ENCODE measurements at regions not wholly inside any gene's neighbourhood (a gene's known extent, or its start where the extent isn't known, plus 50 kb on each side); places are given as distances from the start of the nearest gene placed in this dataset.
"Not testable (repeated sequence)": the region's sequence is repeated elsewhere in the genome, so short reads cannot be mapped to it uniquely, and the experiment has no call there.

DNA sequence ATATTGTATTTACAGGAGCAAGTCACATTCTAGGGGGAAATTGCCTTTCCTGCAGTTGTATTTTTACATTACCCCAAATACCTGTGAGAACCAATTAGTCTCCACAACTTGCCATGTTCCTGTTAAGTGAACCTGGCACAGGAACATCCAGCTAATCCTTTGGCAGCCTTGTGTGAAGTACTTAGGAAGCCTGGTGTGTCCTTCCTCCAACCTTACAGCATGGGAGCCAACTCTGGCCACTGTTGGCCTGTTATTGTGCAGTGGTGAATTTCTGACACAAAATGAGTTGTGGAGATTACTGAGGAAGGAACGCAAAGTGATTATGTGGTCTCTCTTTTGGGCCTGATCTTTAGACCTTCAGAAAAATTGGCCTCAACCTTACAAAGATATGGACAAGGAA lies 238.0 kb upstream of the PITX2 start:
- DNase-seq (no peak), ATAC-seq (ENCODE audit: low read depth in 2 of 2) (no peak)
- H3K4me1 Mint-ChIP-seq: no peaks in the 10 kb centered on the region
- H3K36me3 Mint-ChIP-seq: no peaks in the 10 kb centered on the region
- H3K9me3 Mint-ChIP-seq: peaks cover 0 to 2% (median 0%) of the 10 kb centered on the region in 7 donors
- no peak overlapping the region for H3K4me3 Mint-ChIP-seq
- no peaks in the 10 kb centered on the region for H3K27me3 Mint-ChIP-seq
- no peak overlapping the region for H3K27ac Mint-ChIP-seq

DNA sequence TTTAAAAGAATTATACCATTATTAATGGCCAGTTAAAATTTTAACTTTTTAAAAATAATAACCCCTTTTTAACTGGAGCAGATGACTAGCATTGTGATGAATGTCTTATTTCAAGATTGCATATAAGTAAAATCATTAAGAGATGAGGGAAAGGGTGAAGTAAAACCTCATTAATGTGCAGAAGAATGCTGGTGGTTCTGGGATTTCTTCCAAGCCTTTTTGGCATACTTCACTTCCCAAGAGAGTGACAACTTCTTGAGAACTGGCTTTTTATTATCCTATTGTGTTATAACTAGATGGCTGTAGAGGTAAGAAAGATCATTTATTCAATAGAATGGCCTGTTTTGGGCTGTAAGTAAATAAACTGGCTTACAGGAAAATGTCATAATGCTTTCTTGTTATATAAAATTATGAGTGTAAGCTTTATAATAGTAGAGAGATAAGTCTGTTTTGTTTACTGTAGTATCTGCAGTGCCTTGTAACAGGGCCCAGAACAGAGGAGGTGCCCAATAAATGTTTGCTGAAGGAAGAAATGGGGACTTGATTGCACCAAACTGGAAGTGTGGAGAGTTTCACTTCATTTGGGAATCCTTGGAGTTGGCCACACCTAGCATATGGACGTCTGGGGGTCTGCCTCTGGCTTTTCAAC lies 242.9 kb upstream of the PITX2 start:
- DNase-seq (no peak), ATAC-seq (ENCODE audit: low read depth in 2 of 2) (no peak)
- Mint-ChIP-seq H3K9me3 (peaks cover 0 to 9% (median 0%) of the 10 kb centered on the region in 7 donors), H3K27ac (no peak overlapping the region), H3K36me3 (no peaks in the 10 kb centered on the region), H3K27me3 (no peaks in the 10 kb centered on the region), H3K4me3 (no peak overlapping the region), H3K4me1 (peaks cover 5 to 9% (median 6%) of the 10 kb centered on the region in 3 donors)

DNA sequence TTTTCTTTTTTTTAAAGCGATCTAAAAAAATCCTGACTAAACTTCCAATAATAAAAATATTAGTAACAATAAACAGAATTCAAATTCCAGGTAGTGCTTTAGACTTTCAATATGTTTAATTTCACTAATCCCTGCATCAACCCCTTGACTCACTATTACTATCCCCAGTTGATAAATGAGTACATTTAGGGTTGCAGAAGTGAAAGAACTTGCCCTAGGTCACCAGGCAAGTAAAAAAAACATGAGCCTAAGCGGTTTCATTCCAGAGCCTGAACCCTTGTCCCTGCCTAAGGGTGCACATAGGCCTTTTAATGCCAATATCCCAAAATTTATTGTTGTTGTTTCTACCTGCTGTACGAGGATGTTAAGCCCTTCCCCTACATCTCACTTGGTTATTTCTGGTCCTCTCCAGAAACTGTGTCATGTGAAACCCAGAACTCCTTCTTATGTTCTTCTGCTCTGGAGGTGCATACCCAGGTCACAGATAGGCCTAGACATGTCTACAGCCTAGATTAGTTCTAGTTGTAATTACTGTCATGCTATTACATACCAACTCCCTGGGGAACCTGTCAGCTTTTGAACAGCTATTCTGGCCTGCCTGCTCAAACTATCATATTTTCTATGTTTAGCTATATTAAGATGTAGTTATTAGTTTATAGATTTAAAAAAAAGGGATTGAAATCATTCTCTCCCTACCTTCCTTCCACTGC lies 244.5 kb upstream of the PITX2 start:
- DNase-seq: no peak
- ATAC-seq (ENCODE audit: low read depth in 2 of 2): no peak
- Mint-ChIP-seq H3K4me3 (no peak overlapping the region), H3K36me3 (no peaks in the 10 kb centered on the region), H3K27ac (no peak overlapping the region), H3K4me1 (peaks cover 5 to 9% (median 6%) of the 10 kb centered on the region in 3 donors), H3K9me3 (peaks cover 0 to 9% (median 0%) of the 10 kb centered on the region in 7 donors), H3K27me3 (no peaks in the 10 kb centered on the region)

DNA sequence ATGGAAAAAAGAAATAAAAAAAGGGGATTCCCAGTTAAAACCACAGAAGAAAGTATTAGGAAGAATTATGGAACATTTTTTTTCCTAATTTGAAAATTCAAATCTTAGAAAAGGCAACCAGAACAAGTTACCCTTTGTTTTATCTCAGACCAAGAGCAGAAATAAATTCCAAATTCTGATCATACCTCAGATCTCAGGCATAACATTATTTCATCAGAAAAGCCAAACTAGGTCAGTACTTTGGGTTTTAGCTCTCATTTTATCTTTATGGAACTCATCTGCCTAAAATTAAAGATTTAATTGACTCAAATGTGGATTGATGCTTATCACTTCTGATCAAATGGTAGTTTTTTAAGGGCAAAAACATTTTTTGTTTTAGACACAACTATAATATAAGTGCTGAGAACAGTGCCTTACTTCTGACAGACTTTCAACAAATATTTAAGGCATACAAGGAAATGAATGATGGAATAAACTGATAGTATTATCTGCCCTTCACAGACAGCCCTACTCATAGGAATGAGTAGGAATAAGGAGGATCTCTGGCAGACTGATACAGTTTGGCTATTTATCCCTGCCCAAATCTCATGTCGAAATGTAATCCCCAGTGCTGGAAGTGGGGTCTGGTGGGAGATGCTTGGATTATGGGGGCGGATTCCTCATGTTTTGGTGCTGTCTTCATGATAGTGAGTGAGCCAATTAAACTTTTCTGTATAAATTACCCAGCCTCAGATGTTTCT lies 245.3 kb upstream of the PITX2 start:
- peak overlapping the region in 1 of 6 donors; percentile 66 for H3K27ac Mint-ChIP-seq
- H3K4me1 Mint-ChIP-seq: peaks cover 5 to 9% (median 6%) of the 10 kb centered on the region in 3 donors

DNA sequence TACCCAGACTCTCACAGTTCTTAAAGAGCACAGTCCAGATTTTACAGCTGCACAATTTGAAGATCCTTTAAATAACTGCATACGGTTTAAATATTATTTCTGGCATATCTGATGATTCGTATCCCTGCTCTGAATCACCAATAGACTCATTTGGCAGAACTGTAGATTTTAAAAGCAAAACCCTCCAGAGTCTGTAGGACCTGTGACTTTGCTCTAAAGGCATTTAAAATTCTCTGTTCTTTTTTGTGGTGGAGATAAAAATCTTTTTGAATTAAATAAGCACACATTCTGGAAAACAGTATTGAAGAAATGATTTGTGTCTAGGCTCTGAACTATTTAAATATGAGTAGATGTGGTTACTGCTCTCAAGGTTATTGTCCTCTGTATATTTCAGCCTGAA lies 246.2 kb upstream of the PITX2 start:
- Mint-ChIP-seq H3K9me3 (peaks cover 0 to 9% (median 0%) of the 10 kb centered on the region in 7 donors), H3K4me1 (peaks cover 5 to 9% (median 6%) of the 10 kb centered on the region in 3 donors), H3K27me3 (no peaks in the 10 kb centered on the region), H3K27ac (no peak overlapping the region), H3K36me3 (no peaks in the 10 kb centered on the region), H3K4me3 (no peak overlapping the region)
- ATAC-seq (ENCODE audit: low read depth in 2 of 2) (no peak), DNase-seq (no peak)

More for the DNA sequence above, 245.3 kb upstream of the PITX2 start:
- Mint-ChIP-seq H3K36me3 (no peaks in the 10 kb centered on the region), H3K27me3 (no peaks in the 10 kb centered on the region), H3K9me3 (peaks cover 0 to 9% (median 0%) of the 10 kb centered on the region in 7 donors), H3K4me3 (no peak overlapping the region)
- ATAC-seq (ENCODE audit: low read depth in 2 of 2) (no peak), DNase-seq (no peak)

DNA sequence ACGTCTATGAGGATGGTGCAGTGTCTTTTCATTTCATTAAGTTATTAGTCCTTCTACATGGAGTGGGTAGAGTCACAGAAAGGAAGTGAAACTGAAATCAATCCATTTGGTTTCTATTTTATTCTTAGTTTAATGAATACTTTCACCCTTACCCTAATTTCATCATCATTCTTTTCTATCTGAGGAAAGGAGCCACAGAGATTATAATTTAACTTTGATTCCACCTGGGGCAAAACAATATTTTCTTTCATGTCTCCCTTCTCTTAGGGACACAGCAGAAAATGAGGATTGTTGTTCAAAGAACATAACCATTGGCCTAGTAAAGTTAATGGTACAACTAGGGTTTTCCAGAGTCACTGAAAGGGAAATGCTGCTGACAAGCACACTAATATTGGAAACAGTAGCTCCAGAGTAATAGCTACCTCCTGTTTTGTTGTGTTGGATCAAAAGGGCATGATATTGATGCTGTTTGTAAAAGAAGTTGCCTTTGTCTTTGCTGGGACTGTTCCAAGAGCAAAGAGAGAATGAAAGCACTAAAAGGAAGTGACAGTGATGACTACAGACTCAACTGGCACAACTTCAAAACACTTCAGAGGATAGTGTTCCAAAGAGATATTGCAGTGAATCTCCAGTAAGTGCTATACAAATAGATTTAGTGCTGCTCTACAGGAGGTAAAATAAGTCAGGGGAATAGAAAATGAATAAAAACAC lies 247.1 kb upstream of the PITX2 start:
- Mint-ChIP-seq H3K36me3 (no peaks in the 10 kb centered on the region), H3K27ac (no peak overlapping the region), H3K9me3 (peaks cover 0 to 9% (median 0%) of the 10 kb centered on the region in 7 donors), H3K27me3 (no peaks in the 10 kb centered on the region), H3K4me1 (peaks cover 5 to 9% (median 6%) of the 10 kb centered on the region in 3 donors), H3K4me3 (no peak overlapping the region)
- DNase-seq (no peak), ATAC-seq (ENCODE audit: low read depth in 2 of 2) (no peak)

DNA sequence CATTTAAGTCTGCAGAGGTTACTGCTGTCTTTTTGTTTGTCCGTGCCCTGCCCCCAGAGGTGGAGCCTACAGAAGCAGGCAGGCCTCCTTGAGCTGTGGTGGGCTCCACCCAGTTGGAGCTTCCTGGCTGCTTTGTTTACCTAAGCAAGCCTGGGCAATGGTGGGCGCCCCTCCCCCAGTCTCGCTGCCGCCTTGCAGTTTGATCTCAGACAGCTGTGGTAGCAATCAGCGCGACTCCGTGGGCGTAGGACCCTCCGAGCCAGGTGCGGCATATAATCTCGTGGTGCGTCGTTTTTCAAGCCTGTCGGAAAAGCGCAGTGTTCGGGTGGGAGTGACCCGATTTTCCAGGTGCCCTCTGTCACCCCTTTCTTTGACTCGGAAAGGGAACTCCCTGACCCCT lies 253.3 kb upstream of the PITX2 start:
- not testable (repeated sequence) for H3K4me1 Mint-ChIP-seq; H3K27me3 Mint-ChIP-seq; H3K9me3 Mint-ChIP-seq; H3K27ac Mint-ChIP-seq; ATAC-seq (ENCODE audit: low read depth in 2 of 2); H3K4me3 Mint-ChIP-seq; H3K36me3 Mint-ChIP-seq; DNase-seq

DNA sequence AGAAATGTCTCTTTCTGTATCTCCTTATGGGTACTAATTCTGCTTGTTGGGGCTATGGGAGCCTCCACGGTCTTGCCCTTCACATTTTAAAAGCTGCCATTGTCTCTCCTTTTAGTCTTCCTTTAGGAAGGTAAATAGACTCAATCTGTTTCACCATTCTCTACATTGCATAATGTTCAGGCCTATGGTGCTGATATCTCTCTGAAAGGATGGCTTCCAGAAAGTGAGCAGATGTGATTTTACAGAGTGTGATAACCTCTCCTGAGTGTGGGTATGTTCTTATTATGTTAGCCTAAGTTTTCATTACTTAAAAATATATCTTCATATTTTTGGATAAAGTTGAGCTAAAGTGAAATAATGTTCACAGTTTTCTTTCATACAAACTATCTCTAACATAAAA lies 254.0 kb upstream of the PITX2 start:
- no peaks in the 10 kb centered on the region for H3K36me3 Mint-ChIP-seq
- ATAC-seq (ENCODE audit: low read depth in 2 of 2) (no peak), DNase-seq (no peak)
- peak overlapping the region in 1 of 6 donors; percentile 25 for H3K27ac Mint-ChIP-seq
- H3K9me3 Mint-ChIP-seq: peaks cover 0 to 5% (median 3%) of the 10 kb centered on the region in 7 donors
- no peaks in the 10 kb centered on the region for H3K27me3 Mint-ChIP-seq
- H3K4me3 Mint-ChIP-seq: no peak overlapping the region
- no peaks in the 10 kb centered on the region for H3K4me1 Mint-ChIP-seq

DNA sequence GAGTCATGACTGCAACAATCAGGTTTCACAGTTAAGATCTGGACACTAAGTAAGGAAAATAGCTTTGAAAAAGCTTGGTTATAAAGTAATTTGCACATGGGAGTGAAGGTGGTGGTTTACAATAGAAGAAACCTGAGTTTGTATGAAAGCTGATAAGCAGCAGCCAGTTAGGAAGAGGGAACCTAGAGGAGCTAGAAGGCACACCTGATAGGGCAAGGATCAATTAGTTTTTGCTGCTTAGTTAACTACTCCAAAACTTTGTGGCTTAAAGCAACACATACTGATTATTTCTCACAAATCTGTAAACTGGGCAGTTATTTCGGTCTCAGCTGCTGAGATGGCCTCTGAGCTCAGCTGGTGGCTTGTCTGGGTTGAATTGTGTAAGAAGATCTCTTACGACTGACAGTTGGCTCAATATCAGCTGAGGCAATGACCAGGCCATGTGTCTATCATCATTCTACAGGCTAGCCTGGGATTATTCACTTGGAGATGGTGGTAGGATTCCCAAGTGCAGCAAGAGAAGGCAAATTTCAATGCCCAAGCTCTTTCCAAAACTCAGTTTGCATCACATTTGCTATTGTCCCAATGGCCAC lies 255.0 kb upstream of the PITX2 start:
- H3K4me3 Mint-ChIP-seq: no peak overlapping the region
- DNase-seq (no peak), ATAC-seq (ENCODE audit: low read depth in 2 of 2) (no peak)
- no peaks in the 10 kb centered on the region for H3K36me3 Mint-ChIP-seq
- H3K27me3 Mint-ChIP-seq: no peaks in the 10 kb centered on the region
- H3K9me3 Mint-ChIP-seq: peaks cover 0 to 5% (median 3%) of the 10 kb centered on the region in 7 donors
- no peaks in the 10 kb centered on the region for H3K4me1 Mint-ChIP-seq
- no peak overlapping the region for H3K27ac Mint-ChIP-seq

DNA sequence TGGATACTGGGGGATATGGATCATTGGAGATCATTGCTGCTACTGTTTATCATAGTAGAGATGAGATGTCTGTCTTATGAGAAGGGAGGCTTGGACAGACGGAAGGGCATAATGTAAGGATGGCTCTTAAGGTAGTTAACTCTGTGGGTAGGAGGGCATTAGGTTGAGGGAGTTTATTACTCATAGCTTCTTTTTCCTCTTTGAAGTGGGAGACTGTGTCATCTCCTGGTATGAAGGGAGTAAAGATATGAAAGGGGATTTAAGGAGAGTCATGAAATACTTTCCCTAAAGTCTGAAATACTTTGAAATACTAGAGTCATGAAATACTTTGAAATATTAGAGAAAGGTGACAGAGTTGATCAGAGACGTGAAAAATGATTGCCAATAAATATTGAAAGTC lies 255.5 kb upstream of the PITX2 start:
- H3K9me3 Mint-ChIP-seq: peaks cover 0 to 5% (median 3%) of the 10 kb centered on the region in 7 donors
- H3K27me3 Mint-ChIP-seq: no peaks in the 10 kb centered on the region
- no peaks in the 10 kb centered on the region for H3K36me3 Mint-ChIP-seq

DNA sequence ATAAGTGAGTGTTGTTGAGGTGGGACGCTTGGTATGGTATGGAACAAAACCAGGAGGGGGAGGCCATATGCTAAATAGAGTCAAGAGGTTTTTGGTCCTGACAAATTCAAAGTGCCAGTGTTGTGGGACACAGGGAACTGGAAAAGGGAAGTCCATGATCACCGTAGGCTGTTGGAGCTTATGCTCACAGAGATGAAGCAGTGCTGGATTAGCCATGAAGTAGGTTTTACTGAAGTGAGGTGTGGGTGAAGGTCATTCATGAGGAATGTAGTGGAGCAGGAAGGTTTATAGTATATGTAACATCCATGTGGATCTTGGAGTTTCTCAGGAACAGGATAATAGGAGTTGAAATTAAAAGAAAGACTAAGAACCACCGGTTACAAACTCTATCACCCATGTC lies 256.1 kb upstream of the PITX2 start:
- H3K9me3 Mint-ChIP-seq: peaks cover 0 to 5% (median 3%) of the 10 kb centered on the region in 7 donors
- no peak for ATAC-seq (ENCODE audit: low read depth in 2 of 2)
- no peak for DNase-seq
- no peaks in the 10 kb centered on the region for H3K4me1 Mint-ChIP-seq
- H3K27me3 Mint-ChIP-seq: no peaks in the 10 kb centered on the region
- no peak overlapping the region for H3K4me3 Mint-ChIP-seq
- no peak overlapping the region for H3K27ac Mint-ChIP-seq
- H3K36me3 Mint-ChIP-seq: no peaks in the 10 kb centered on the region

More for the DNA sequence above, 255.5 kb upstream of the PITX2 start:
- DNase-seq (no peak), ATAC-seq (ENCODE audit: low read depth in 2 of 2) (no peak)
- H3K27ac Mint-ChIP-seq: no peak overlapping the region
- no peak overlapping the region for H3K4me3 Mint-ChIP-seq
- no peaks in the 10 kb centered on the region for H3K4me1 Mint-ChIP-seq

DNA sequence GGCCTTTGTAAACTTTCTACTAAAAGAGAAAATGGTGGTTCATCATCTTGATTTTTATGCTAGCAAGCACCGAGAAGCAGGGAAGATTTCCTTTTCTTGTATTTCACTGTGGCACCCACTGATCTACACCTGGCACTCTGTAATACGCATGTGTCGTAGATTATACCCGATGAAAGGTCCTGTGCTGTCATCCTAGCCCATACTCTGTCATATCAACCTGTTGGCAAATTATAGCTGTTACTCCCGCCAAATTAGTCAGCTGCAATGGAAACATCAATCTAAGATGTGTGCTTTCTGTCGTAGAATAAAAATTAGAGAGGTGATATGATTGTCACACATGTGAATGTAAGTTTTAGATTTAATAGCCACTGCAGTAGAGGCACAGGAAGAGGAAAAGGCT lies 263.4 kb upstream of the PITX2 start:
- H3K36me3 Mint-ChIP-seq: no peaks in the 10 kb centered on the region
- DNase-seq (no peak), ATAC-seq (ENCODE audit: low read depth in 2 of 2) (no peak)
- peaks cover 0 to 4% (median 0%) of the 10 kb centered on the region in 7 donors for H3K9me3 Mint-ChIP-seq
- H3K27me3 Mint-ChIP-seq: no peaks in the 10 kb centered on the region
- H3K4me1 Mint-ChIP-seq: no peaks in the 10 kb centered on the region
- no peak overlapping the region for H3K27ac Mint-ChIP-seq
- H3K4me3 Mint-ChIP-seq: no peak overlapping the region

DNA sequence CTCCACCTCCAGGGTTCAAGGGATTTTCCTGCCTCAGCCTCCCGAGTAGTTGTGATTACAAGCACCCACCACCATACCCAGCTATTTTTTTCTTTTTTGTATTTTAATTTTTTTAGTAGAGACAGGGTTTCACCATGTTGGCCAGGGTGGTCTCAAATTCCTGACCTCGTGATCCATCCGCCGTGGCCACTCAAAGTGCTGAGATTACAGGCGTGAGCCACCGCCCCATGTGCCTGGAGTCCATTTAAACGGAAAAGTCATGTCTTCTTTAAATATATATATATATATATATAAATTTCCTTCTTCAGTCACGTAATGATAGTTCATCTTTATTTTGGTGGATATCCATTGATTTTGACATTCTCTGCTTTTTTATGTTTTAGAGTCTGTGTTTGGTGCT lies 264.0 kb upstream of the PITX2 start:
- Mint-ChIP-seq H3K27ac (no peak overlapping the region), H3K4me1 (no peaks in the 10 kb centered on the region), H3K27me3 (no peaks in the 10 kb centered on the region), H3K36me3 (no peaks in the 10 kb centered on the region), H3K4me3 (no peak overlapping the region), H3K9me3 (peaks cover 0 to 5% (median 2%) of the 10 kb centered on the region in 7 donors)
- ATAC-seq (ENCODE audit: low read depth in 2 of 2) (no peak), DNase-seq (no peak)

All from naive B cell (primary cell).